GM19324 (cell line): ENCODE measurements at regions not wholly inside any gene's neighbourhood (a gene's known extent, or its start where the extent isn't known, plus 50 kb on each side); places are given as distances from the start of the nearest gene placed in this dataset.
"Not testable (repeated sequence)": the region's sequence is repeated elsewhere in the genome, so short reads cannot be mapped to it uniquely, and the experiment has no call there.

Source experiments
- ATAC-seq: cut with Tn5 transposase; IDR thresholded peaks from one replicate; pipeline ENCODE4 v1.9.1; 2021; ENCODE audit warnings: mild to moderate bottlenecking, moderate library complexity; ENCODE audit not compliant: unreplicated experiment, low FRiP score

- ATAC-seq, result no peak
Observed at GRCh38 chr18:64678048-64678447, 529.2 kb upstream of the LINC00305 start.

- no peak for ATAC-seq
Observed at GRCh38 chr18:64674694-64675093, 525.8 kb upstream of the LINC00305 start.

GRCh38 chr18:64671293-64671692 lies 522.4 kb upstream of the LINC00305 start:
- not testable (repeated sequence) for ATAC-seq

GRCh38 chr18:64668461-64668962 lies 519.6 kb upstream of the LINC00305 start:
- ATAC-seq, result no peak

- no peak for ATAC-seq
Observed at GRCh38 chr18:64663086-64663485, 514.2 kb upstream of the LINC00305 start.

- no peak for ATAC-seq
Observed at GRCh38 chr18:64659196-64659595, 510.3 kb upstream of the LINC00305 start.

GRCh38 chr18:64653068-64653467 lies 504.2 kb upstream of the LINC00305 start:
- no peak for ATAC-seq

- no peak for ATAC-seq
Observed at GRCh38 chr18:64650068-64650467, 501.2 kb upstream of the LINC00305 start.

- no peak for ATAC-seq
Observed at GRCh38 chr18:64645753-64646152, 496.9 kb upstream of the LINC00305 start.

GRCh38 chr18:64639536-64639935 lies 490.6 kb upstream of the LINC00305 start:
- ATAC-seq, result no peak

GRCh38 chr18:64620971-64621560 lies 472.2 kb upstream of the LINC00305 start:
- ATAC-seq, result no peak

- ATAC-seq, result no peak
Observed at GRCh38 chr18:64618390-64618789, 469.5 kb upstream of the LINC00305 start.

- no peak for ATAC-seq
Observed at GRCh38 chr18:64615021-64615420, 466.1 kb upstream of the LINC00305 start.

- no peak for ATAC-seq
Observed at GRCh38 chr18:64614446-64614845, 465.6 kb upstream of the LINC00305 start.

GRCh38 chr18:64592246-64592645 lies 443.4 kb upstream of the LINC00305 start:
- no peak for ATAC-seq

GRCh38 chr18:64589000-64589399 lies 440.1 kb upstream of the LINC00305 start:
- ATAC-seq, result no peak

- no peak for ATAC-seq
Observed at GRCh38 chr18:64566456-64566855, 417.6 kb upstream of the LINC00305 start.

GRCh38 chr18:64562651-64563050 lies 413.8 kb upstream of the LINC00305 start:
- ATAC-seq, result no peak

GRCh38 chr18:64546451-64546850 lies 397.6 kb upstream of the LINC00305 start:
- no peak for ATAC-seq

- ATAC-seq, result no peak
Observed at GRCh38 chr18:64539847-64540246, 391.0 kb upstream of the LINC00305 start.

GRCh38 chr18:64528646-64529045 lies 379.8 kb upstream of the LINC00305 start:
- ATAC-seq, result no peak

- ATAC-seq, result no peak
Observed at GRCh38 chr18:64519201-64519600, 370.3 kb upstream of the LINC00305 start.

- no peak for ATAC-seq
Observed at GRCh38 chr18:64518191-64518590, 369.3 kb upstream of the LINC00305 start.
